ENCODE measurements at regions not wholly inside any gene's neighbourhood (a gene's known extent, or its start where the extent isn't known, plus 50 kb on each side); places are given as distances from the start of the nearest gene placed in this dataset.

- H3K27ac ChIP-seq (ENCODE audit: low read depth, low read length), result no peak overlapping the region
- H3K79me2 ChIP-seq (ENCODE audit: insufficient read depth, low read length), result no peaks in the 10 kb centered on the region
- intact Hi-C loops (cut with micrococcal nuclease), result no loop called here
- no TSS peak for BruUV-seq (replicated peaks)
- H3K9me3 ChIP-seq (ENCODE audit: control insufficient read depth in 1 of 2, insufficient read depth in 1 of 2, low read depth in 1 of 2, low read length in 2 of 2), result no peaks in the 10 kb centered on the region
- no peak overlapping the region for H3K9ac ChIP-seq (ENCODE audit: low read length)
- H4K20me1 ChIP-seq (ENCODE audit: insufficient read depth), result no peaks in the 10 kb centered on the region
- no peaks in the 10 kb centered on the region for H3K4me1 ChIP-seq (ENCODE audit: control insufficient read depth in 1 of 2, insufficient read depth in 2 of 2, low read length in 2 of 2)
- H3K27me3 ChIP-seq (ENCODE audit: insufficient read depth, low read length), result no peaks in the 10 kb centered on the region
- ChIA-PET POLR2A (no interaction called here), CTCF (no interaction called here), RAD21 (ENCODE audit: low non-redundant PET in 1 of 2, low total read pairs in 2 of 2, uncharacterized antibody in 2 of 2, unreplicated experiment in 2 of 2) (no interaction called here)
- H3K4me3 ChIP-seq (replicated peaks in 1 of 2; ENCODE audit: low read depth in 1 of 2, low read length in 2 of 2), result no peak overlapping the region
- no peak for ATAC-seq
- H3K4me2 ChIP-seq (ENCODE audit: low read length), result no peak overlapping the region
- no peaks in the 10 kb centered on the region for H3K9me2 ChIP-seq (ENCODE audit: insufficient read depth)
- no peaks in the 10 kb centered on the region for H3K36me3 ChIP-seq (ENCODE audit: control insufficient read depth in 1 of 2, insufficient read depth in 2 of 2, low read length in 2 of 2)
- DNase-seq (ENCODE audit: low read depth, low spot score), result no peak
- H2AFZ ChIP-seq (ENCODE audit: low read depth, low read length, poor library complexity, severe bottlenecking), result no peak overlapping the region
- no peak for TF ChIP-seq FOSL1 (IDR thresholded peaks at IDR 0.05; ENCODE audit: low read depth)
- TF ChIP-seq ZBTB33 (IDR thresholded peaks at IDR 0.05; ENCODE audit: extremely low read depth, insufficient replicate concordance, low read length), result no peak
Observed at GRCh38 chr6:14530385-14530784, 412.8 kb downstream of the CD83 start.

GRCh38 chr6:14533446-14533845, 415.9 kb downstream of the CD83 start:
- Histone ChIP-seq H3K36me3 (ENCODE audit: control insufficient read depth in 1 of 2, insufficient read depth in 2 of 2, low read length in 2 of 2) (no peaks in the 10 kb centered on the region), H2AFZ (ENCODE audit: low read depth, low read length, poor library complexity, severe bottlenecking) (no peak overlapping the region), H3K27me3 (ENCODE audit: insufficient read depth, low read length) (no peaks in the 10 kb centered on the region), H3K9me2 (ENCODE audit: insufficient read depth) (no peaks in the 10 kb centered on the region), H3K79me2 (ENCODE audit: insufficient read depth, low read length) (no peaks in the 10 kb centered on the region), H3K9me3 (ENCODE audit: control insufficient read depth in 1 of 2, insufficient read depth in 1 of 2, low read depth in 1 of 2, low read length in 2 of 2) (no peaks in the 10 kb centered on the region), H3K4me1 (ENCODE audit: control insufficient read depth in 1 of 2, insufficient read depth in 2 of 2, low read length in 2 of 2) (no peaks in the 10 kb centered on the region), H3K4me3 (replicated peaks in 1 of 2; ENCODE audit: low read depth in 1 of 2, low read length in 2 of 2) (no peak overlapping the region), H3K27ac (ENCODE audit: low read depth, low read length) (no peak overlapping the region), H3K4me2 (ENCODE audit: low read length) (no peak overlapping the region), H4K20me1 (ENCODE audit: insufficient read depth) (no peaks in the 10 kb centered on the region), H3K9ac (ENCODE audit: low read length) (no peak overlapping the region)
- ATAC-seq (no peak), DNase-seq (ENCODE audit: low read depth, low spot score) (no peak)
- ChIA-PET CTCF (no interaction called here), RAD21 (ENCODE audit: low non-redundant PET in 1 of 2, low total read pairs in 2 of 2, uncharacterized antibody in 2 of 2, unreplicated experiment in 2 of 2) (no interaction called here), POLR2A (no interaction called here)
- intact Hi-C loops (cut with micrococcal nuclease), result no loop called here
- no TSS peak for BruUV-seq (replicated peaks)
- no peak for TF ChIP-seq CEBPB (IDR thresholded peaks at IDR 0.05; ENCODE audit: low read depth)
- no peak for TF ChIP-seq POLR2A (IDR thresholded peaks at IDR 0.05; ENCODE audit: borderline replicate concordance, extremely low read depth, insufficient read depth, insufficient read length)
- no peak for TF ChIP-seq EZH2phosphoT487 (IDR thresholded peaks at IDR 0.05; ENCODE audit: borderline replicate concordance)
- no peak for TF ChIP-seq ZFX (IDR thresholded peaks at IDR 0.05)
- TF ChIP-seq CBX3 (IDR thresholded peaks at IDR 0.05; ENCODE audit: low read depth), result no peak
- TF ChIP-seq YY1 (IDR thresholded peaks at IDR 0.05; ENCODE audit: extremely low read depth, insufficient replicate concordance, low read depth, low read length), result no peak
- TF ChIP-seq MAX (IDR thresholded peaks at IDR 0.05), result no peak
- no peak for TF ChIP-seq SRF (IDR thresholded peaks at IDR 0.05; ENCODE audit: low read depth)
- no peak for TF ChIP-seq FOSL1 (IDR thresholded peaks at IDR 0.05; ENCODE audit: low read depth)
- no peak for TF ChIP-seq POLR2AphosphoS5 (IDR thresholded peaks at IDR 0.05; ENCODE audit: low read depth, low read length)
- TF ChIP-seq SP1 (IDR thresholded peaks at IDR 0.05; ENCODE audit: low read depth), result no peak
- no peak for TF ChIP-seq RAD21 (IDR thresholded peaks at IDR 0.05; ENCODE audit: low read depth)
- no peak for TF ChIP-seq REST (IDR thresholded peaks at IDR 0.05; ENCODE audit: low read depth)
- TF ChIP-seq CTCF (IDR thresholded peaks at IDR 0.05 in 2 of 3, conservative IDR thresholded peaks at IDR 0.05 in 1 of 3; ENCODE audit: borderline replicate concordance in 1 of 3, insufficient read depth in 1 of 3, low read depth in 2 of 3, low read length in 2 of 3), result no peak

All from HCT116 (cell line).